Vagina (tissue), 2 donors: ENCODE measurements at regions not wholly inside any gene's neighbourhood (a gene's known extent, or its start where the extent isn't known, plus 50 kb on each side); places are given as distances from the start of the nearest gene placed in this dataset.

Source experiments
- DNase-seq, 2 donors: peaks; one replicate each; pipeline ENCODE4 v3.0.0-alpha.2; 2017; ENCODE audit errors: extremely low spot score in 2 of 2
- H3K27ac ChIP-seq: fragments of 200-600 bp; sonication (generic); one replicate; pipeline ENCODE4 v1.5.1; 2019
- H3K27me3 ChIP-seq: fragments of 200-600 bp; sonication (generic); one replicate; pipeline ENCODE4 v1.5.1; 2019
- H3K36me3 ChIP-seq, 2 donors: fragments of 200-600 bp; sonication (generic); one replicate each; pipeline ENCODE4 v1.5.1; 2017 to 2019
- H3K4me1 ChIP-seq: fragments of 200-600 bp; sonication (generic); one replicate; pipeline ENCODE4 v1.5.1; 2019
- H3K4me3 ChIP-seq, 2 donors: fragments of 200-600 bp; sonication (generic); 1 replicate in 1 of 2; 2 replicates in 1 of 2; pipeline ENCODE4 v1.5.1; 2016 to 2019
- H3K9me3 ChIP-seq: fragments of 200-600 bp; sonication (generic); one replicate; pipeline ENCODE4 v1.5.1; 2019
- POLR2A ChIP-seq, 2 donors: fragments of 450-650 bp; IDR thresholded peaks; one replicate each; pipeline ENCODE4 v1.6.1; 2017; ENCODE audit warnings: antibody characterized with exemption in 2 of 2, mild to moderate bottlenecking in 2 of 2, moderate library complexity in 2 of 2
- POLR2AphosphoS5 ChIP-seq, 2 donors: sonication (generic); formaldehyde crosslinking; IDR thresholded peaks; one replicate each; pipeline ENCODE4 v1.9.0; 2017; ENCODE audit warnings: antibody characterized with exemption in 2 of 2, mild to moderate bottlenecking in 2 of 2, low read depth in 1 of 2; ENCODE audit not compliant: insufficient read depth in 1 of 2
- intact Hi-C: fragments of 100-400 bp; cut with DNase I; formaldehyde crosslinking; loops from one replicate; pipeline ENCODE4 v1.15.1; 2023
- TF ChIP-seq, protein P1 (sequence below), 3 experiments: fragments of 450-650 bp in 2 of 3; fragments of 200-600 bp in 1 of 3; sonication (generic) in 1 of 3; IDR thresholded peaks; one replicate each; pipeline ENCODE4 v1.5.1; 2017 to 2019; ENCODE audit warnings: antibody characterized with exemption in 3 of 3, mild to moderate bottlenecking in 2 of 3, moderate library complexity in 2 of 3

DNA sequence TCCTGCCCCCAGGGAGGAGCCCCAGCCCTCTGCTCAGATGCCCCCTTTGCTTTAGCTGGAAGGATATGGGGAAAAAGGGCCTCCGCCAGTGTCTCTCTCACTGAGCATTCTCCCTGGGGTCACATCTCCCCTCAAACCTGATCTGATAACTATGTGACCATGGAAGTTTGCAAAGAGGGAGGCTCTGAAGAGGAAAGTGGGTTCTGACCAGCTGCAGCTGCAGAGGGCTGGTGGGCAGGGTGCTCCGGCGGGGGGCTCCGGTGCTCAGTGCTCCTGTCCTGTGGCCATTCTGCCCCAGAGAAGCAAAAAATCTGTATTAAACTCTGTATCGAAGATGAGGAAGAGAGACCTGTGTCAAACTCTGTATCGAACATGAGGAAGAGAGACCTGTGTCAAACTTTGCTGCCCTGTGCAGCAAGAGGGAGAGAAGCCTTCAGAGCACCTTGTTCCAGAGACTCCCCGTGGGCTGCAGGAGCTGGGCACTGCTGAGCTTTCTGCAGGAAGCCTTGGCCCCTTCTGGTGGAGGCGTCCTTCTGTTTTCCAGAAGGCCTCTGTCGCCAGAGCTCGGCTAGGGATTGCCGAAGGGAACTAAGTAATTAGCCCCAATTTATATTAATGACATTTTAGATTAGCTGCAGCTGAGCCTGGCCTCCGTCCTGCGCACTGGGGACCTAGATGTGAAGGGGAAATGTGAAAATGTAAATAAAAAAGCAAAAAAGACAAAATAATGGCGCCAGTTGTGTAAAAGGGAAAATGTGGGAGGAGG is 186.2 kb upstream of the C1orf174 start:
- Histone ChIP-seq H3K4me1 (peaks cover 11% of the 10 kb centered on the region), H3K9me3 (no peaks in the 10 kb centered on the region), H3K4me3 (no peak overlapping the region), H3K27ac (no peak overlapping the region), H3K27me3 (no peaks in the 10 kb centered on the region), H3K36me3 (no peaks in the 10 kb centered on the region)
- no peak for DNase-seq
- intact Hi-C loops: no loop called here
- TF ChIP-seq POLR2AphosphoS5 (IDR thresholded peaks at IDR 0.05; ENCODE audit: insufficient read depth in 1 of 2, low read depth in 1 of 2) (no peak), POLR2A (IDR thresholded peaks at IDR 0.05) (no peak)
- TF ChIP-seq, protein P1, sequence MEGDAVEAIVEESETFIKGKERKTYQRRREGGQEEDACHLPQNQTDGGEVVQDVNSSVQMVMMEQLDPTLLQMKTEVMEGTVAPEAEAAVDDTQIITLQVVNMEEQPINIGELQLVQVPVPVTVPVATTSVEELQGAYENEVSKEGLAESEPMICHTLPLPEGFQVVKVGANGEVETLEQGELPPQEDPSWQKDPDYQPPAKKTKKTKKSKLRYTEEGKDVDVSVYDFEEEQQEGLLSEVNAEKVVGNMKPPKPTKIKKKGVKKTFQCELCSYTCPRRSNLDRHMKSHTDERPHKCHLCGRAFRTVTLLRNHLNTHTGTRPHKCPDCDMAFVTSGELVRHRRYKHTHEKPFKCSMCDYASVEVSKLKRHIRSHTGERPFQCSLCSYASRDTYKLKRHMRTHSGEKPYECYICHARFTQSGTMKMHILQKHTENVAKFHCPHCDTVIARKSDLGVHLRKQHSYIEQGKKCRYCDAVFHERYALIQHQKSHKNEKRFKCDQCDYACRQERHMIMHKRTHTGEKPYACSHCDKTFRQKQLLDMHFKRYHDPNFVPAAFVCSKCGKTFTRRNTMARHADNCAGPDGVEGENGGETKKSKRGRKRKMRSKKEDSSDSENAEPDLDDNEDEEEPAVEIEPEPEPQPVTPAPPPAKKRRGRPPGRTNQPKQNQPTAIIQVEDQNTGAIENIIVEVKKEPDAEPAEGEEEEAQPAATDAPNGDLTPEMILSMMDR (IDR thresholded peaks at IDR 0.05): no peak

DNA sequence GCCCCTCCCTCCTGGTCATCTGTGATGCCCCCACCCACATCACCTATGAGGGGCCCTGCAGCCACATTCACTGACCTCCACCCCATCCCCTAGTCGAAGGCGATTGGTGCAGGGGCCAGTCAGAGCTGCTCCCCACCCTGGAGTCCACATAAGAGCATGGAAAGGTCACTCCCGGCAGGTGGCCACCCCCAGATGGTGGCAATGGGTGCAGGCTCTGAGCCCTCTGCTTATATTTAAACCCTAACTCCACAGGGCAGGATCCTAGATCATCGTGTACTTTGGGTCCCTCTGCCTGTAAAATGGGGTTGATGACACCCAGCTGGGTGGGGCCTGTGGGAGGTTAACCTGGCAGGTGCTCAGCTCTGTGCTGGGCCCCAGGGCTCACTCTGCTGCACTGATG is 186.8 kb upstream of the C1orf174 start:
- intact Hi-C loops: no loop called here
- Histone ChIP-seq H3K4me1 (peaks cover 10% of the 10 kb centered on the region), H3K27me3 (no peaks in the 10 kb centered on the region), H3K9me3 (no peaks in the 10 kb centered on the region), H3K27ac (no peak overlapping the region), H3K4me3 (no peak overlapping the region), H3K36me3 (no peaks in the 10 kb centered on the region)
- DNase-seq: no peak
- TF ChIP-seq POLR2A (IDR thresholded peaks at IDR 0.05) (no peak), POLR2AphosphoS5 (IDR thresholded peaks at IDR 0.05; ENCODE audit: insufficient read depth in 1 of 2, low read depth in 1 of 2) (no peak)
- TF ChIP-seq, protein P1 (IDR thresholded peaks at IDR 0.05): no peak

DNA sequence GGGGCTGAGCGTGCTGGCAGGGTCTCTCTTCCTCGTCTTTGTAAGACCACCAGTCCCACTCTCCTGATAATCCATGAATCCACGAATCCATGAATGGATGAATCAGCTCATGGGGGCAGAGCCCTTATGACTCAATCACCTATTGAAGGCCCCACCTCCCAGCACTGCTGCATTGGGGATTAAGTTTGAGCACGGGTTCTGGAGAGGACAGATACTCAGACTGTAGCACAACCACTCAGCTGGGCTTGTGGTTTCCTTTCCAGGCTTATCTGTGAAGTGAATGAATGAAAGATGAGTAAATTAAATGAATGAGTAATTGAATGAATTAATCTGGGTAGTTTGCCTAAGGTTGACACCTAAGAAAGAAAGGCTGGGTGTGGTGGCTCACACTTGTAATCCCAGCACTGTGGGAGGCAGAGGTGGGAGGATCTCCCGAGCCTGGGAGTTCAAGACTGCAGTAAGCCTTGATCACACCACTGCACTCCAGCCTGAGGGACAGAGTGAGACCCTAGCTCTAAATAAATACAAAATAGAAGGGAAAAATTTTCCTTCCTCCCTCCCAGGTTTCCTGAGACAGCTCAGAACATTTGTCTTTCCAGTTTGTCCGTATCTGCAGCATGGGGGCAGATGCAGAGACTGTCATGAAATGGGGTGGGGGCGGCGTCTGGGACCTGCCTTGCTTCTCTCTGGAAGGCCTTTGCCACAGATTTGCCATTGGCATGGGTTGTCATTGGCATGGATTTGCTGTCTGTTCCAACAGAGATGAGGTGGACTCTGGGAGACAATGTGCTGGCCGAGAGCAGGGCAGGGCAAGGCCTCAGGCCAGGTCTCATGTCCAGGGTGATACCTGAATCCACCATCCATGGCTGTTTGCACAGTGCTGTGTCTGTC is 187.7 kb upstream of the C1orf174 start:
- peaks cover 1% of the 10 kb centered on the region for H3K4me1 ChIP-seq
- DNase-seq: no peak
- no peak overlapping the region for H3K27ac ChIP-seq
- no peak overlapping the region for H3K4me3 ChIP-seq
- TF ChIP-seq POLR2A (IDR thresholded peaks at IDR 0.05): no peak
- TF ChIP-seq, protein P1 (IDR thresholded peaks at IDR 0.05): no peak
- no peak for TF ChIP-seq POLR2AphosphoS5 (IDR thresholded peaks at IDR 0.05; ENCODE audit: insufficient read depth in 1 of 2, low read depth in 1 of 2)
- no peaks in the 10 kb centered on the region for H3K36me3 ChIP-seq
- no peaks in the 10 kb centered on the region for H3K9me3 ChIP-seq
- no peaks in the 10 kb centered on the region for H3K27me3 ChIP-seq
- intact Hi-C loops: no loop called here

DNA sequence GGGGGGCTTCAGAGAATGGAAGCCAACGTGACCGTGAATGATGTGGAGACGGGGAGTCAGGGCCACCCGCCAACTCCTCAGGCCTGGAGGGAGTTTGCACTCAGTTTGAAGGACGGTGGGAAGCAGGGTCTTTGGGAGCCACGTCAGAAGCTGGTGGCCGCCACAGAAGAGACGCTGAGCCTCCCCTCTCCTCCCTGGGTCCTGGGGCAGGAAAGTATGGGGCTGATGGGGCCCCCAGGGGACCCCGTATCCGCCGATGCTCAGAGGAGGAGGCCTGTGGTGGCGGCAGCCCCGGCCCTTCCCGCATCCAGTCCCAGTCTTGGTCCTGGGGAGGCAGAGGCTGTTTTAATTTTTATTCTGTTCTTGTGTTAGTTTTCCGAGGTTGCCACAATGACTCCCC is 188.6 kb upstream of the C1orf174 start:
- intact Hi-C loops: no loop called here
- Histone ChIP-seq H3K4me1 (no peaks in the 10 kb centered on the region), H3K36me3 (no peaks in the 10 kb centered on the region), H3K27ac (no peak overlapping the region), H3K9me3 (no peaks in the 10 kb centered on the region), H3K27me3 (no peaks in the 10 kb centered on the region), H3K4me3 (no peak overlapping the region)
- DNase-seq: no peak
- TF ChIP-seq, protein P1 (IDR thresholded peaks at IDR 0.05): no peak
- TF ChIP-seq POLR2AphosphoS5 (IDR thresholded peaks at IDR 0.05; ENCODE audit: insufficient read depth in 1 of 2, low read depth in 1 of 2) (no peak), POLR2A (IDR thresholded peaks at IDR 0.05) (no peak)
